Upper lobe of left lung (tissue), 4 donors: ENCODE measurements at regions not wholly inside any gene's neighbourhood (a gene's known extent, or its start where the extent isn't known, plus 50 kb on each side); places are given as distances from the start of the nearest gene placed in this dataset.

Experiments used
- EP300 ChIP-seq, 4 donors: sonication (generic); formaldehyde crosslinking; IDR thresholded peaks; one replicate each; pipeline ENCODE4 v1.5.1; 2017; ENCODE audit warnings: antibody characterized with exemption in 4 of 4, control low read depth in 2 of 4
- POLR2A ChIP-seq, 4 donors: fragments of 450-650 bp; IDR thresholded peaks; one replicate each; pipeline ENCODE4 v1.5.1; 2016 to 2017; ENCODE audit warnings: antibody characterized with exemption in 4 of 4, mild to moderate bottlenecking in 2 of 4
- TF ChIP-seq, protein P1 (sequence below), 6 experiments: fragments of 450-650 bp in 4 of 6; fragments of 200-600 bp in 2 of 6; sonication (generic) in 2 of 6; IDR thresholded peaks; one replicate each; pipeline ENCODE4 v1.5.1; 2016 to 2019; ENCODE audit warnings: antibody characterized with exemption in 6 of 6

GRCh38 chr10:113991091-113991860, 52.4 kb upstream of the ADRB1 start:
- TF ChIP-seq, protein P1, sequence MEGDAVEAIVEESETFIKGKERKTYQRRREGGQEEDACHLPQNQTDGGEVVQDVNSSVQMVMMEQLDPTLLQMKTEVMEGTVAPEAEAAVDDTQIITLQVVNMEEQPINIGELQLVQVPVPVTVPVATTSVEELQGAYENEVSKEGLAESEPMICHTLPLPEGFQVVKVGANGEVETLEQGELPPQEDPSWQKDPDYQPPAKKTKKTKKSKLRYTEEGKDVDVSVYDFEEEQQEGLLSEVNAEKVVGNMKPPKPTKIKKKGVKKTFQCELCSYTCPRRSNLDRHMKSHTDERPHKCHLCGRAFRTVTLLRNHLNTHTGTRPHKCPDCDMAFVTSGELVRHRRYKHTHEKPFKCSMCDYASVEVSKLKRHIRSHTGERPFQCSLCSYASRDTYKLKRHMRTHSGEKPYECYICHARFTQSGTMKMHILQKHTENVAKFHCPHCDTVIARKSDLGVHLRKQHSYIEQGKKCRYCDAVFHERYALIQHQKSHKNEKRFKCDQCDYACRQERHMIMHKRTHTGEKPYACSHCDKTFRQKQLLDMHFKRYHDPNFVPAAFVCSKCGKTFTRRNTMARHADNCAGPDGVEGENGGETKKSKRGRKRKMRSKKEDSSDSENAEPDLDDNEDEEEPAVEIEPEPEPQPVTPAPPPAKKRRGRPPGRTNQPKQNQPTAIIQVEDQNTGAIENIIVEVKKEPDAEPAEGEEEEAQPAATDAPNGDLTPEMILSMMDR (IDR thresholded peaks at IDR 0.05), result no peak
- no peak for TF ChIP-seq EP300 (IDR thresholded peaks at IDR 0.05)
- TF ChIP-seq POLR2A (IDR thresholded peaks at IDR 0.05), result no peak
